HG02678 (cell line): ENCODE measurements at regions not wholly inside any gene's neighbourhood (a gene's known extent, or its start where the extent isn't known, plus 50 kb on each side); places are given as distances from the start of the nearest gene placed in this dataset.
A peak's percentile ranks its signal among the peaks of the same experiment; 100 is the strongest.

Source experiments
- ATAC-seq: cut with Tn5 transposase; IDR thresholded peaks from one replicate; pipeline ENCODE4 v1.9.1; 2021; ENCODE audit warnings: mild to moderate bottlenecking, moderate library complexity; ENCODE audit not compliant: unreplicated experiment

- ATAC-seq: no peak
These were observed 750.2 kb upstream of the ARRDC4 start for GRCh38 chr15:97210277-97210676.

GRCh38 chr15:97215629-97216028 is 744.9 kb upstream of the ARRDC4 start:
- no peak for ATAC-seq

- no peak for ATAC-seq
These were observed 736.3 kb upstream of the ARRDC4 start for GRCh38 chr15:97224191-97224641.

GRCh38 chr15:97234851-97235610 is 725.5 kb upstream of the ARRDC4 start:
- ATAC-seq: peak; percentile 52

GRCh38 chr15:97235611-97235985 is 724.9 kb upstream of the ARRDC4 start:
- ATAC-seq: no peak

- no peak for ATAC-seq
These were observed 724.4 kb upstream of the ARRDC4 start for GRCh38 chr15:97236140-97236539.

- no peak for ATAC-seq
These were observed 723.3 kb upstream of the ARRDC4 start for GRCh38 chr15:97237160-97237559.

GRCh38 chr15:97248376-97248775 is 712.1 kb upstream of the ARRDC4 start:
- no peak for ATAC-seq

- ATAC-seq: no peak
These were observed 700.6 kb upstream of the ARRDC4 start for GRCh38 chr15:97259943-97260342.

- ATAC-seq: no peak
These were observed 659.3 kb upstream of the ARRDC4 start for GRCh38 chr15:97301166-97301565.

GRCh38 chr15:97316362-97316761 is 644.1 kb upstream of the ARRDC4 start:
- ATAC-seq: no peak

- ATAC-seq: no peak
These were observed 643.3 kb upstream of the ARRDC4 start for GRCh38 chr15:97317163-97317562.

- no peak for ATAC-seq
These were observed 641.2 kb upstream of the ARRDC4 start for GRCh38 chr15:97319291-97319690.

- no peak for ATAC-seq
These were observed 614.3 kb upstream of the ARRDC4 start for GRCh38 chr15:97346221-97346620.

- no peak for ATAC-seq
These were observed 609.7 kb upstream of the ARRDC4 start for GRCh38 chr15:97350813-97351212.

- ATAC-seq: no peak
These were observed 577.0 kb upstream of the ARRDC4 start for GRCh38 chr15:97383516-97383915.

- no peak for ATAC-seq
These were observed 573.6 kb upstream of the ARRDC4 start for GRCh38 chr15:97386940-97387339.

GRCh38 chr15:97401195-97401594 is 559.3 kb upstream of the ARRDC4 start:
- no peak for ATAC-seq

GRCh38 chr15:97401970-97402369 is 558.5 kb upstream of the ARRDC4 start:
- no peak for ATAC-seq

GRCh38 chr15:97406841-97407240 is 553.7 kb upstream of the ARRDC4 start:
- ATAC-seq: no peak

- no peak for ATAC-seq
These were observed 549.5 kb upstream of the ARRDC4 start for GRCh38 chr15:97410897-97411575.

GRCh38 chr15:97420130-97420529 is 540.4 kb upstream of the ARRDC4 start:
- ATAC-seq: no peak
